Panc1 (cell line): ENCODE measurements at regions not wholly inside any gene's neighbourhood (a gene's known extent, or its start where the extent isn't known, plus 50 kb on each side); places are given as distances from the start of the nearest gene placed in this dataset.

Experiments
- ATAC-seq: fragments of 200-7000 bp; cut with Tn5 transposase; 2 replicates; pipeline ENCODE4 v1.9.1; 2020; ENCODE audit warnings: mild to moderate bottlenecking, moderate library complexity
- BruUV-seq: library from RNA; stranded (reverse); fragments of 400-500 nt; replicated peaks from 2 replicates; lab custom pipeline; 2021; lab: Mats Ljungman, UMichigan
- CTCF ChIA-PET: fragments of 300-600 bp; sonication (Branson Sonifier 250); formaldehyde crosslinking; loops from one replicate; lab custom pipeline; 2022; ENCODE audit warnings: antibody characterized with exemption; lab: Charles Lee
- POLR2A ChIA-PET: fragments of 300-600 bp; sonication (Branson Sonifier 250); formaldehyde crosslinking; loops from one replicate; lab custom pipeline; 2022; ENCODE audit warnings: antibody characterized with exemption; lab: Charles Lee
- DNase-seq: peaks from one replicate; pipeline ENCODE4 v3.0.0-alpha.2; 2010; ENCODE audit warnings: low read depth, low spot score
- H3K27ac ChIP-seq: 2 replicates; pipeline ENCODE4 v1.5.1; 2011; ENCODE audit warnings: mild to moderate bottlenecking, low read length, inconsistent platforms
- H3K27me3 ChIP-seq: fragments of 200-500 bp; sonication (Bioruptor generic); 2 replicates; pipeline ENCODE4 v1.6.0; 2014; ENCODE audit warnings: low read length, inconsistent platforms; ENCODE audit not compliant: control insufficient read depth, insufficient read depth
- H3K36me3 ChIP-seq: fragments of 200-500 bp; sonication (Bioruptor generic); 2 replicates; pipeline ENCODE4 v1.5.1; 2014; ENCODE audit warnings: inconsistent platforms, mild to moderate bottlenecking, low read length, moderate library complexity; ENCODE audit not compliant: control insufficient read depth, insufficient read depth
- H3K4me1 ChIP-seq: 2 replicates; pipeline ENCODE4 v1.5.1; 2011; ENCODE audit warnings: inconsistent platforms, mild to moderate bottlenecking, low read length, moderate library complexity; ENCODE audit not compliant: control insufficient read depth, insufficient read depth
- H3K4me3 ChIP-seq, 2 experiments: 2 replicates each; pipeline ENCODE4 v1.5.1; 2011 to 2012; ENCODE audit warnings: low read depth in 2 of 2, low read length in 2 of 2, mild to moderate bottlenecking in 2 of 2, inconsistent platforms in 1 of 2, moderate library complexity in 1 of 2
- H3K9me3 ChIP-seq: fragments of 200-500 bp; sonication (Bioruptor generic); 2 replicates; pipeline ENCODE4 v1.5.1; 2014; ENCODE audit warnings: low read depth, mild to moderate bottlenecking, inconsistent platforms, low read length, moderate library complexity; ENCODE audit not compliant: control insufficient read depth, insufficient read depth
- CTCF ChIP-seq: fragments of 450-650 bp; IDR thresholded peaks from 2 replicates; pipeline ENCODE4 v1.5.1; 2017; ENCODE audit warnings: mild to moderate bottlenecking
- POLR2AphosphoS5 ChIP-seq: IDR thresholded peaks from 2 replicates; pipeline ENCODE4 v1.6.1; 2012; ENCODE audit warnings: mild to moderate bottlenecking, low read depth, low read length, moderate library complexity
- REST ChIP-seq, 2 experiments: IDR thresholded peaks; 2 replicates each; pipeline ENCODE4 v1.6.1; 2011 to 2012; ENCODE audit warnings: low read depth in 2 of 2, control low read depth in 1 of 2, low read length in 1 of 2, mild to moderate bottlenecking in 1 of 2, moderate library complexity in 1 of 2; ENCODE audit not compliant: insufficient read depth in 1 of 2
- SIN3A ChIP-seq: IDR thresholded peaks from 2 replicates; pipeline ENCODE4 v1.6.1; 2012; ENCODE audit warnings: low read depth, mild to moderate bottlenecking, low read length, moderate library complexity, borderline replicate concordance; ENCODE audit not compliant: insufficient read depth
- TCF7L2 ChIP-seq: IDR thresholded peaks from 2 replicates; pipeline ENCODE4 v1.6.1; 2011; ENCODE audit warnings: mild to moderate bottlenecking, low read depth, low read length, inconsistent platforms
- in situ Hi-C: cut with HindIII; loops from 2 replicates; pipeline ENCODE4 v1.10.0; 2016; ENCODE audit warnings: low sequenced_read_pairs, low pct_unique_long_range_greater_than_20kb
- intact Hi-C: fragments of 100-400 bp; cut with micrococcal nuclease; formaldehyde crosslinking; loops from one replicate; pipeline ENCODE4 v1.10.0; 2022; ENCODE audit not compliant: unreplicated experiment

- TF ChIP-seq POLR2AphosphoS5 (no peak), REST (IDR thresholded peaks at IDR 0.05; ENCODE audit: insufficient read depth in 1 of 2, low read depth in 2 of 2, low read length in 1 of 2) (no peak), CTCF (no peak)
- no TSS peak for BruUV-seq
- in situ Hi-C loops (no loop called here), intact Hi-C loops (no loop called here)
- no peaks in the 10 kb centered on the region for H3K4me1 ChIP-seq
- no peaks in the 10 kb centered on the region for H3K27me3 ChIP-seq
- no peaks in the 10 kb centered on the region for H3K9me3 ChIP-seq
- ChIA-PET CTCF (no interaction called here), POLR2A (no interaction called here)
- no peak overlapping the region for H3K27ac ChIP-seq
- no peaks in the 10 kb centered on the region for H3K36me3 ChIP-seq
- no peak overlapping the region for H3K4me3 ChIP-seq
- DNase-seq (no peak), ATAC-seq (no peak)
Observed at GRCh38 chr3:137382005-137382594, 382.0 kb upstream of the SOX14 start.

GRCh38 chr3:137385922-137386321, 378.2 kb upstream of the SOX14 start:
- POLR2A ChIA-PET = no interaction called here
- in situ Hi-C loops = no loop called here
- Histone ChIP-seq H3K27me3 (no peaks in the 10 kb centered on the region), H3K4me3 (no peak overlapping the region), H3K9me3 (no peaks in the 10 kb centered on the region), H3K27ac (no peak overlapping the region), H3K36me3 (no peaks in the 10 kb centered on the region), H3K4me1 (no peaks in the 10 kb centered on the region)
- TF ChIP-seq TCF7L2 = no peak
- TF ChIP-seq REST (IDR thresholded peaks at IDR 0.05; ENCODE audit: insufficient read depth in 1 of 2, low read depth in 2 of 2, low read length in 1 of 2) = no peak
- TF ChIP-seq POLR2AphosphoS5 = no peak
- no peak for TF ChIP-seq SIN3A
- no peak for TF ChIP-seq CTCF
- BruUV-seq = no TSS peak
- CTCF ChIA-PET = no interaction called here
- ATAC-seq (no peak), DNase-seq (no peak)
- intact Hi-C loops = no loop called here
